ENCODE measurements at regions not wholly inside any gene's neighbourhood (a gene's known extent, or its start where the extent isn't known, plus 50 kb on each side); places are given as distances from the start of the nearest gene placed in this dataset.

GRCh38 chr12:46686267-46686942 lies 139.4 kb downstream of the SLC38A4 start:
- TF ChIP-seq CTCF (IDR thresholded peaks at IDR 0.05): no peak
- no peak for TF ChIP-seq POLR2A (IDR thresholded peaks at IDR 0.05)

Data from body of pancreas (tissue), 4 donors.